HCT116 (cell line): ENCODE measurements at regions not wholly inside any gene's neighbourhood (a gene's known extent, or its start where the extent isn't known, plus 50 kb on each side); places are given as distances from the start of the nearest gene placed in this dataset.

Source experiments
- ATAC-seq: fragments of 200-7000 bp; cut with Tn5 transposase; 2 replicates; pipeline ENCODE4 v1.9.1; 2020; ENCODE audit warnings: mild to moderate bottlenecking, moderate library complexity
- BruUV-seq: library from RNA; stranded (reverse); fragments of 400-500 nt; replicated peaks from 2 replicates; lab custom pipeline; 2021; lab: Mats Ljungman, UMichigan
- CTCF ChIA-PET: fragments of 300-600 bp; sonication (Branson Sonifier 250); formaldehyde crosslinking; loops from one replicate; lab custom pipeline; 2021; ENCODE audit warnings: antibody characterized with exemption; lab: Charles Lee
- POLR2A ChIA-PET: fragments of 300-600, 350-600 bp; sonication (Branson Sonifier 250); formaldehyde crosslinking; loops from one replicate; lab custom pipeline; 2021; ENCODE audit warnings: antibody characterized with exemption; lab: Charles Lee
- RAD21 ChIA-PET, 2 experiments: fragments of 300-600 bp; sonication (Branson Sonifier 250); formaldehyde crosslinking; loops; one replicate each; lab custom pipeline; 2023; ENCODE audit warnings: low total read pairs in 2 of 2; ENCODE audit not compliant: uncharacterized antibody in 2 of 2, unreplicated experiment in 2 of 2, low non-redundant PET in 1 of 2; lab: Charles Lee
- DNase-seq: peaks from one replicate; pipeline ENCODE4 v3.0.0-alpha.2; 2010; ENCODE audit warnings: low read depth, low spot score
- H2AFZ ChIP-seq: fragments of 200-600 bp; shearing (Covaris generic), sonication (generic); 2 replicates; pipeline ENCODE4 v1.6.1; 2017; ENCODE audit warnings: low read depth, mixed run types, mixed read lengths, antibody characterized with exemption, low read length; ENCODE audit not compliant: poor library complexity, severe bottlenecking
- H3K27ac ChIP-seq: 2 replicates; pipeline ENCODE4 v1.5.1; 2012; ENCODE audit warnings: low read depth, low read length
- H3K27me3 ChIP-seq: fragments of 200-600 bp; sonication (generic); 2 replicates; pipeline ENCODE4 v1.6.1; 2016; ENCODE audit warnings: mixed run types, low read length, mixed read lengths; ENCODE audit not compliant: insufficient read depth
- H3K36me3 ChIP-seq, 2 experiments: fragments of 200-500 bp in 1 of 2; fragments of 200-600 bp in 1 of 2; sonication (Bioruptor generic) in 1 of 2; sonication (generic) in 1 of 2; 2 replicates each; pipeline versions ENCODE4 v1.5.1 to v1.6.1; 2014 to 2016; ENCODE audit warnings: low read length in 2 of 2, inconsistent platforms in 1 of 2, mixed read lengths in 1 of 2, mixed run types in 1 of 2; ENCODE audit not compliant: insufficient read depth in 2 of 2, control insufficient read depth in 1 of 2
- H3K4me1 ChIP-seq, 2 experiments: fragments of 200-600 bp in 1 of 2; sonication (generic) in 1 of 2; 2 replicates each; pipeline versions ENCODE4 v1.5.1 to v1.6.1; 2012 to 2017; ENCODE audit warnings: low read length in 2 of 2, inconsistent platforms in 1 of 2, mild to moderate bottlenecking in 1 of 2, mixed read lengths in 1 of 2, mixed run types in 1 of 2, moderate library complexity in 1 of 2; ENCODE audit not compliant: insufficient read depth in 2 of 2, control insufficient read depth in 1 of 2
- H3K4me2 ChIP-seq: fragments of 200-600 bp; sonication (generic); 2 replicates; pipeline ENCODE4 v1.6.1; 2017; ENCODE audit warnings: mixed run types, low read length, mixed read lengths
- H3K4me3 ChIP-seq, 2 experiments: fragments of 200-600 bp in 1 of 2; sonication (generic) in 1 of 2; replicated peaks in 1 of 2; 2 replicates each; pipeline ENCODE4 v1.5.1; 2011 to 2016; ENCODE audit warnings: low read length in 2 of 2, control low read depth in 1 of 2, low read depth in 1 of 2, mild to moderate bottlenecking in 1 of 2, mixed read lengths in 1 of 2, mixed run types in 1 of 2
- H3K79me2 ChIP-seq: fragments of 200-600 bp; sonication (generic); 2 replicates; pipeline ENCODE4 v1.6.1; 2017; ENCODE audit warnings: mild to moderate bottlenecking, mixed run types, low read length, moderate library complexity, mixed read lengths; ENCODE audit not compliant: insufficient read depth
- H3K9ac ChIP-seq: fragments of 200-600 bp; sonication (generic); 2 replicates; pipeline ENCODE4 v1.6.1; 2016; ENCODE audit warnings: low read length, mixed read lengths
- H3K9me2 ChIP-seq: fragments of 200-600 bp; sonication (generic), shearing (Covaris generic); 2 replicates; pipeline ENCODE4 v1.6.1; 2017; ENCODE audit warnings: mixed run types, mild to moderate bottlenecking, moderate library complexity; ENCODE audit not compliant: insufficient read depth
- H3K9me3 ChIP-seq, 2 experiments: fragments of 200-500 bp in 1 of 2; fragments of 200-600 bp in 1 of 2; sonication (Bioruptor generic) in 1 of 2; sonication (generic) in 1 of 2; 2 replicates each; pipeline ENCODE4 v1.6.1; 2014 to 2017; ENCODE audit warnings: low read length in 2 of 2, mixed read lengths in 2 of 2, inconsistent platforms in 1 of 2, low read depth in 1 of 2, mild to moderate bottlenecking in 1 of 2, mixed run types in 1 of 2, moderate library complexity in 1 of 2; ENCODE audit not compliant: control insufficient read depth in 1 of 2, insufficient read depth in 1 of 2
- H4K20me1 ChIP-seq: fragments of 200-600 bp; sonication (generic), shearing (Covaris generic); 2 replicates; pipeline ENCODE4 v1.6.1; 2017; ENCODE audit warnings: mixed run types, mild to moderate bottlenecking, moderate library complexity; ENCODE audit not compliant: insufficient read depth
- CBX3 ChIP-seq: IDR thresholded peaks from 2 replicates; pipeline ENCODE4 v1.6.1; 2012; ENCODE audit warnings: low read depth
- ELF1 ChIP-seq: IDR thresholded peaks from 2 replicates; pipeline ENCODE4 v1.6.1; 2012; ENCODE audit warnings: low read depth, borderline replicate concordance
- MAX ChIP-seq: IDR thresholded peaks from 2 replicates; pipeline ENCODE4 v1.6.1; 2012
- POLR2AphosphoS5 ChIP-seq: IDR thresholded peaks from 2 replicates; pipeline ENCODE4 v1.6.1; 2011; ENCODE audit warnings: mild to moderate bottlenecking, low read depth, low read length, moderate library complexity
- ZNF274 ChIP-seq: fragments of 200-500 bp; sonication (Bioruptor generic); IDR thresholded peaks from 2 replicates; pipeline ENCODE4 v1.6.1; 2014; ENCODE audit warnings: mild to moderate bottlenecking, low read depth, low read length, inconsistent platforms
- intact Hi-C: fragments of 100-400 bp; cut with micrococcal nuclease; formaldehyde crosslinking; loops from 2 replicates; pipeline ENCODE4 v1.10.0; 2022
- TF ChIP-seq, protein P1 (sequence below), 3 experiments: fragments of 200-600 bp in 1 of 3; sonication (generic) in 1 of 3; IDR thresholded peaks in 2 of 3; conservative IDR thresholded peaks in 1 of 3; 2 replicates each; pipeline ENCODE4 v1.5.1; 2012 to 2017; ENCODE audit warnings: low read depth in 2 of 3, low read length in 2 of 3, antibody characterized with exemption in 1 of 3, borderline replicate concordance in 1 of 3, control low read depth in 1 of 3, mild to moderate bottlenecking in 1 of 3, mixed read lengths in 1 of 3, mixed run types in 1 of 3, moderate library complexity in 1 of 3; ENCODE audit not compliant: insufficient read depth in 1 of 3

GRCh38 chr13:44116562-44117332 is 237.0 kb downstream of the LACC1 start:
- H4K20me1 ChIP-seq, result no peaks in the 10 kb centered on the region
- no peak overlapping the region for H3K9ac ChIP-seq
- ChIA-PET CTCF (interaction anchor here (0.7 kb wide), 2 partner anchors 312 to 314 kb away, joined by 3 read pairs; no protein-coding TSS in a partner anchor), RAD21 (no interaction called here), POLR2A (interaction anchor here (1.3 kb wide), 1 partner anchor 10 kb away, joined by 3 read pairs; no protein-coding TSS in a partner anchor)
- no peaks in the 10 kb centered on the region for H3K4me1 ChIP-seq
- no peaks in the 10 kb centered on the region for H3K79me2 ChIP-seq
- no peak overlapping the region for H3K27ac ChIP-seq
- no peaks in the 10 kb centered on the region for H3K9me2 ChIP-seq
- H3K27me3 ChIP-seq, result no peaks in the 10 kb centered on the region
- DNase-seq (no peak), ATAC-seq (no peak)
- H3K4me3 ChIP-seq, result no peak overlapping the region
- no peak overlapping the region for H3K4me2 ChIP-seq
- no peak overlapping the region for H2AFZ ChIP-seq
- H3K9me3 ChIP-seq, result no peaks in the 10 kb centered on the region
- intact Hi-C loops, result no loop called here
- TF ChIP-seq, protein P1, sequence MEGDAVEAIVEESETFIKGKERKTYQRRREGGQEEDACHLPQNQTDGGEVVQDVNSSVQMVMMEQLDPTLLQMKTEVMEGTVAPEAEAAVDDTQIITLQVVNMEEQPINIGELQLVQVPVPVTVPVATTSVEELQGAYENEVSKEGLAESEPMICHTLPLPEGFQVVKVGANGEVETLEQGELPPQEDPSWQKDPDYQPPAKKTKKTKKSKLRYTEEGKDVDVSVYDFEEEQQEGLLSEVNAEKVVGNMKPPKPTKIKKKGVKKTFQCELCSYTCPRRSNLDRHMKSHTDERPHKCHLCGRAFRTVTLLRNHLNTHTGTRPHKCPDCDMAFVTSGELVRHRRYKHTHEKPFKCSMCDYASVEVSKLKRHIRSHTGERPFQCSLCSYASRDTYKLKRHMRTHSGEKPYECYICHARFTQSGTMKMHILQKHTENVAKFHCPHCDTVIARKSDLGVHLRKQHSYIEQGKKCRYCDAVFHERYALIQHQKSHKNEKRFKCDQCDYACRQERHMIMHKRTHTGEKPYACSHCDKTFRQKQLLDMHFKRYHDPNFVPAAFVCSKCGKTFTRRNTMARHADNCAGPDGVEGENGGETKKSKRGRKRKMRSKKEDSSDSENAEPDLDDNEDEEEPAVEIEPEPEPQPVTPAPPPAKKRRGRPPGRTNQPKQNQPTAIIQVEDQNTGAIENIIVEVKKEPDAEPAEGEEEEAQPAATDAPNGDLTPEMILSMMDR (IDR thresholded peaks at IDR 0.05 in 2 of 3, conservative IDR thresholded peaks at IDR 0.05 in 1 of 3; ENCODE audit: borderline replicate concordance in 1 of 3, insufficient read depth in 1 of 3, low read depth in 2 of 3, low read length in 2 of 3), result no peak
- TF ChIP-seq ELF1, result no peak
- TF ChIP-seq POLR2AphosphoS5, result no peak
- no peak for TF ChIP-seq CBX3
- no peak for TF ChIP-seq MAX
- no peak for TF ChIP-seq ZNF274
- TF ChIP-seq, all 23 proteins: peak for 0
- BruUV-seq, result no TSS peak
- H3K36me3 ChIP-seq, result no peaks in the 10 kb centered on the region
